HG02938 (cell line): ENCODE measurements at regions not wholly inside any gene's neighbourhood (a gene's known extent, or its start where the extent isn't known, plus 50 kb on each side); places are given as distances from the start of the nearest gene placed in this dataset.

Source experiments
- ATAC-seq: cut with Tn5 transposase; IDR thresholded peaks from one replicate; pipeline ENCODE4 v1.9.1; 2021; ENCODE audit warnings: mild to moderate bottlenecking, moderate library complexity; ENCODE audit not compliant: unreplicated experiment

- no peak for ATAC-seq
Measured at GRCh38 chr2:19141234-19142004, 217.0 kb downstream of the OSR1 start.

GRCh38 chr2:19140463-19141208, 217.8 kb downstream of the OSR1 start:
- ATAC-seq = no peak

- no peak for ATAC-seq
Measured at GRCh38 chr2:19139386-19139785, 219.0 kb downstream of the OSR1 start.

- no peak for ATAC-seq
Measured at GRCh38 chr2:19138264-19138825, 220.1 kb downstream of the OSR1 start.

GRCh38 chr2:19137433-19137832, 221.0 kb downstream of the OSR1 start:
- no peak for ATAC-seq

GRCh38 chr2:19132967-19133366, 225.5 kb downstream of the OSR1 start:
- no peak for ATAC-seq

- ATAC-seq = no peak
Measured at GRCh38 chr2:19131871-19132270, 226.6 kb downstream of the OSR1 start.

GRCh38 chr2:19128148-19128547, 230.3 kb downstream of the OSR1 start:
- ATAC-seq = no peak

- ATAC-seq = no peak
Measured at GRCh38 chr2:19127616-19128015, 230.8 kb downstream of the OSR1 start.

- ATAC-seq = no peak
Measured at GRCh38 chr2:19125901-19126680, 232.3 kb downstream of the OSR1 start.

GRCh38 chr2:19124135-19124534, 234.3 kb downstream of the OSR1 start:
- no peak for ATAC-seq

- no peak for ATAC-seq
Measured at GRCh38 chr2:19123556-19123955, 234.9 kb downstream of the OSR1 start.

- ATAC-seq = peak; percentile 68
Measured at GRCh38 chr2:19122220-19122619, 236.2 kb downstream of the OSR1 start.

GRCh38 chr2:19120941-19121750, 237.3 kb downstream of the OSR1 start:
- no peak for ATAC-seq

- ATAC-seq = no peak
Measured at GRCh38 chr2:19120181-19120580, 238.2 kb downstream of the OSR1 start.

GRCh38 chr2:19119326-19120001, 239.0 kb downstream of the OSR1 start:
- ATAC-seq = no peak

- ATAC-seq = no peak
Measured at GRCh38 chr2:19116918-19117317, 241.5 kb downstream of the OSR1 start.

GRCh38 chr2:19114754-19115231, 243.6 kb downstream of the OSR1 start:
- ATAC-seq = no peak

- no peak for ATAC-seq
Measured at GRCh38 chr2:19114126-19114525, 244.3 kb downstream of the OSR1 start.

GRCh38 chr2:19111354-19111753, 247.1 kb downstream of the OSR1 start:
- no peak for ATAC-seq
